HCT116 (cell line): ENCODE measurements at regions not wholly inside any gene's neighbourhood (a gene's known extent, or its start where the extent isn't known, plus 50 kb on each side); places are given as distances from the start of the nearest gene placed in this dataset.

Source experiments
- ATAC-seq: fragments of 200-7000 bp; cut with Tn5 transposase; 2 replicates; pipeline ENCODE4 v1.9.1; 2020; ENCODE audit warnings: mild to moderate bottlenecking, moderate library complexity
- BruUV-seq: library from RNA; stranded (reverse); fragments of 400-500 nt; replicated peaks from 2 replicates; lab custom pipeline; 2021; lab: Mats Ljungman, UMichigan
- CTCF ChIA-PET: fragments of 300-600 bp; sonication (Branson Sonifier 250); formaldehyde crosslinking; loops from one replicate; lab custom pipeline; 2021; ENCODE audit warnings: antibody characterized with exemption; lab: Charles Lee
- POLR2A ChIA-PET: fragments of 300-600, 350-600 bp; sonication (Branson Sonifier 250); formaldehyde crosslinking; loops from one replicate; lab custom pipeline; 2021; ENCODE audit warnings: antibody characterized with exemption; lab: Charles Lee
- RAD21 ChIA-PET, 2 experiments: fragments of 300-600 bp; sonication (Branson Sonifier 250); formaldehyde crosslinking; loops; one replicate each; lab custom pipeline; 2023; ENCODE audit warnings: low total read pairs in 2 of 2; ENCODE audit not compliant: uncharacterized antibody in 2 of 2, unreplicated experiment in 2 of 2, low non-redundant PET in 1 of 2; lab: Charles Lee
- DNase-seq: peaks from one replicate; pipeline ENCODE4 v3.0.0-alpha.2; 2010; ENCODE audit warnings: low read depth, low spot score
- H2AFZ ChIP-seq: fragments of 200-600 bp; shearing (Covaris generic), sonication (generic); 2 replicates; pipeline ENCODE4 v1.6.1; 2017; ENCODE audit warnings: low read depth, mixed run types, mixed read lengths, antibody characterized with exemption, low read length; ENCODE audit not compliant: poor library complexity, severe bottlenecking
- H3K27ac ChIP-seq: 2 replicates; pipeline ENCODE4 v1.5.1; 2012; ENCODE audit warnings: low read depth, low read length
- H3K27me3 ChIP-seq: fragments of 200-600 bp; sonication (generic); 2 replicates; pipeline ENCODE4 v1.6.1; 2016; ENCODE audit warnings: mixed run types, low read length, mixed read lengths; ENCODE audit not compliant: insufficient read depth
- H3K36me3 ChIP-seq, 2 experiments: fragments of 200-500 bp in 1 of 2; fragments of 200-600 bp in 1 of 2; sonication (Bioruptor generic) in 1 of 2; sonication (generic) in 1 of 2; 2 replicates each; pipeline versions ENCODE4 v1.5.1 to v1.6.1; 2014 to 2016; ENCODE audit warnings: low read length in 2 of 2, inconsistent platforms in 1 of 2, mixed read lengths in 1 of 2, mixed run types in 1 of 2; ENCODE audit not compliant: insufficient read depth in 2 of 2, control insufficient read depth in 1 of 2
- H3K4me1 ChIP-seq, 2 experiments: fragments of 200-600 bp in 1 of 2; sonication (generic) in 1 of 2; 2 replicates each; pipeline versions ENCODE4 v1.5.1 to v1.6.1; 2012 to 2017; ENCODE audit warnings: low read length in 2 of 2, inconsistent platforms in 1 of 2, mild to moderate bottlenecking in 1 of 2, mixed read lengths in 1 of 2, mixed run types in 1 of 2, moderate library complexity in 1 of 2; ENCODE audit not compliant: insufficient read depth in 2 of 2, control insufficient read depth in 1 of 2
- H3K4me2 ChIP-seq: fragments of 200-600 bp; sonication (generic); 2 replicates; pipeline ENCODE4 v1.6.1; 2017; ENCODE audit warnings: mixed run types, low read length, mixed read lengths
- H3K4me3 ChIP-seq, 2 experiments: fragments of 200-600 bp in 1 of 2; sonication (generic) in 1 of 2; replicated peaks in 1 of 2; 2 replicates each; pipeline ENCODE4 v1.5.1; 2011 to 2016; ENCODE audit warnings: low read length in 2 of 2, control low read depth in 1 of 2, low read depth in 1 of 2, mild to moderate bottlenecking in 1 of 2, mixed read lengths in 1 of 2, mixed run types in 1 of 2
- H3K79me2 ChIP-seq: fragments of 200-600 bp; sonication (generic); 2 replicates; pipeline ENCODE4 v1.6.1; 2017; ENCODE audit warnings: mild to moderate bottlenecking, mixed run types, low read length, moderate library complexity, mixed read lengths; ENCODE audit not compliant: insufficient read depth
- H3K9ac ChIP-seq: fragments of 200-600 bp; sonication (generic); 2 replicates; pipeline ENCODE4 v1.6.1; 2016; ENCODE audit warnings: low read length, mixed read lengths
- H3K9me2 ChIP-seq: fragments of 200-600 bp; sonication (generic), shearing (Covaris generic); 2 replicates; pipeline ENCODE4 v1.6.1; 2017; ENCODE audit warnings: mixed run types, mild to moderate bottlenecking, moderate library complexity; ENCODE audit not compliant: insufficient read depth
- H3K9me3 ChIP-seq, 2 experiments: fragments of 200-500 bp in 1 of 2; fragments of 200-600 bp in 1 of 2; sonication (Bioruptor generic) in 1 of 2; sonication (generic) in 1 of 2; 2 replicates each; pipeline ENCODE4 v1.6.1; 2014 to 2017; ENCODE audit warnings: low read length in 2 of 2, mixed read lengths in 2 of 2, inconsistent platforms in 1 of 2, low read depth in 1 of 2, mild to moderate bottlenecking in 1 of 2, mixed run types in 1 of 2, moderate library complexity in 1 of 2; ENCODE audit not compliant: control insufficient read depth in 1 of 2, insufficient read depth in 1 of 2
- H4K20me1 ChIP-seq: fragments of 200-600 bp; sonication (generic), shearing (Covaris generic); 2 replicates; pipeline ENCODE4 v1.6.1; 2017; ENCODE audit warnings: mixed run types, mild to moderate bottlenecking, moderate library complexity; ENCODE audit not compliant: insufficient read depth
- CBX3 ChIP-seq: IDR thresholded peaks from 2 replicates; pipeline ENCODE4 v1.6.1; 2012; ENCODE audit warnings: low read depth
- CEBPB ChIP-seq: IDR thresholded peaks from 2 replicates; pipeline ENCODE4 v1.6.1; 2012; ENCODE audit warnings: low read depth
- EGR1 ChIP-seq: IDR thresholded peaks from 2 replicates; pipeline ENCODE4 v1.6.1; 2012; ENCODE audit warnings: low read depth
- ELF1 ChIP-seq: IDR thresholded peaks from 2 replicates; pipeline ENCODE4 v1.6.1; 2012; ENCODE audit warnings: low read depth, borderline replicate concordance
- EZH2 ChIP-seq: fragments of 200-600 bp; sonication (generic); IDR thresholded peaks from 2 replicates; pipeline ENCODE4 v1.6.1; 2017; ENCODE audit warnings: antibody characterized with exemption, mixed run types
- FOSL1 ChIP-seq: IDR thresholded peaks from 2 replicates; pipeline ENCODE4 v1.6.1; 2012; ENCODE audit warnings: low read depth
- POLR2A ChIP-seq: IDR thresholded peaks from 2 replicates; pipeline ENCODE4 v1.7.0; 2011; ENCODE audit warnings: borderline replicate concordance; ENCODE audit not compliant: insufficient read depth, insufficient read length; ENCODE audit errors: extremely low read depth
- POLR2AphosphoS5 ChIP-seq: IDR thresholded peaks from 2 replicates; pipeline ENCODE4 v1.6.1; 2011; ENCODE audit warnings: mild to moderate bottlenecking, low read depth, low read length, moderate library complexity
- RAD21 ChIP-seq: IDR thresholded peaks from 2 replicates; pipeline ENCODE4 v1.6.1; 2012; ENCODE audit warnings: low read depth, mild to moderate bottlenecking
- SIN3A ChIP-seq: IDR thresholded peaks from 2 replicates; pipeline ENCODE4 v1.6.1; 2012; ENCODE audit warnings: low read depth
- SP1 ChIP-seq: IDR thresholded peaks from 2 replicates; pipeline ENCODE4 v1.6.1; 2012; ENCODE audit warnings: low read depth
- SRF ChIP-seq: IDR thresholded peaks from 2 replicates; pipeline ENCODE4 v1.6.1; 2012; ENCODE audit warnings: low read depth
- TCF7L2 ChIP-seq: IDR thresholded peaks from 2 replicates; pipeline ENCODE4 v1.7.0; 2011; ENCODE audit warnings: borderline replicate concordance, inconsistent platforms; ENCODE audit not compliant: insufficient read depth, insufficient read length; ENCODE audit errors: extremely low read depth
- YY1 ChIP-seq: IDR thresholded peaks from 2 replicates; pipeline ENCODE4 v1.6.1; 2011; ENCODE audit warnings: low read length, low read depth, moderate library complexity, mild to moderate bottlenecking; ENCODE audit not compliant: insufficient replicate concordance; ENCODE audit errors: extremely low read depth
- ZFX ChIP-seq: fragments of 450-650 bp; IDR thresholded peaks from 2 replicates; pipeline ENCODE4 v1.6.1; 2017
- ZNF274 ChIP-seq: fragments of 200-500 bp; sonication (Bioruptor generic); IDR thresholded peaks from 2 replicates; pipeline ENCODE4 v1.6.1; 2014; ENCODE audit warnings: mild to moderate bottlenecking, low read depth, low read length, inconsistent platforms
- intact Hi-C: fragments of 100-400 bp; cut with micrococcal nuclease; formaldehyde crosslinking; loops from 2 replicates; pipeline ENCODE4 v1.10.0; 2022
- TF ChIP-seq, protein P1 (sequence below): IDR thresholded peaks from 2 replicates; pipeline ENCODE4 v1.6.1; 2012
- TF ChIP-seq, protein P2 (sequence below): IDR thresholded peaks from 2 replicates; pipeline ENCODE4 v1.6.1; 2011; ENCODE audit warnings: mild to moderate bottlenecking, low read length, moderate library complexity; ENCODE audit not compliant: insufficient replicate concordance; ENCODE audit errors: extremely low read depth
- TF ChIP-seq, protein P3 (sequence below): IDR thresholded peaks from 2 replicates; pipeline ENCODE4 v1.6.1; 2012

DNA sequence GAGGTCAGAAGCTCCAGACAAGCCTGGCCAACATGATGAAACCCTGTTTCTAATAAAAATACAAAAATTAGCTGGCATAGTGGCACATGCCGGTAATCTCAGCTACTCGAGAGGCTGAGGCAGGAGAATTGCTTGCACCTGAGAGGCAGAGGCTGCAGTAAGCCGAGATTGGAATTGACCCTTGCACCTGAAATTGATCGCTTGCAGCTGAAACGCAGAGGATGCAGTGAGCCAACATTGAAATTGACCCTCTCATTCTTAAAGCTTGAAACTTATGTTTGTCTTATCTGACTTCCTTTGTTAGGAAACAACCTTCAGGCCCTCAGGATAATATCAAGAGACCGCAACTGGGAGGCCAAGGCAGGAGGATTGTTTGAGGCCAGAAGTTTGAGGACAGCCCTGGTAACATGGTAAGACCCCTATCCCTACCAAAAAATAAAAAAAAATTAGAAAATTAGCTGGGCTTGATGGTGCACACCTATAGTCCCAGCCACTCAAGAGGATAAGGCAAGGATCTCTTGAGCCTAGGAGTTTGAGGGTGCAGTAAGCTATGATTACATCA is 376.6 kb upstream of the XYLT1 start:
- TF ChIP-seq TCF7L2 (no peak), SRF (no peak), SIN3A (no peak), RAD21 (no peak), EGR1 (no peak), POLR2AphosphoS5 (no peak), ELF1 (no peak), ZFX (no peak), CEBPB (no peak), SP1 (no peak), CBX3 (no peak), ZNF274 (no peak), FOSL1 (no peak), YY1 (no peak), POLR2A (no peak), EZH2 (no peak)
- TF ChIP-seq, protein P1, sequence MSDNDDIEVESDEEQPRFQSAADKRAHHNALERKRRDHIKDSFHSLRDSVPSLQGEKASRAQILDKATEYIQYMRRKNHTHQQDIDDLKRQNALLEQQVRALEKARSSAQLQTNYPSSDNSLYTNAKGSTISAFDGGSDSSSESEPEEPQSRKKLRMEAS: no peak
- TF ChIP-seq, protein P2, sequence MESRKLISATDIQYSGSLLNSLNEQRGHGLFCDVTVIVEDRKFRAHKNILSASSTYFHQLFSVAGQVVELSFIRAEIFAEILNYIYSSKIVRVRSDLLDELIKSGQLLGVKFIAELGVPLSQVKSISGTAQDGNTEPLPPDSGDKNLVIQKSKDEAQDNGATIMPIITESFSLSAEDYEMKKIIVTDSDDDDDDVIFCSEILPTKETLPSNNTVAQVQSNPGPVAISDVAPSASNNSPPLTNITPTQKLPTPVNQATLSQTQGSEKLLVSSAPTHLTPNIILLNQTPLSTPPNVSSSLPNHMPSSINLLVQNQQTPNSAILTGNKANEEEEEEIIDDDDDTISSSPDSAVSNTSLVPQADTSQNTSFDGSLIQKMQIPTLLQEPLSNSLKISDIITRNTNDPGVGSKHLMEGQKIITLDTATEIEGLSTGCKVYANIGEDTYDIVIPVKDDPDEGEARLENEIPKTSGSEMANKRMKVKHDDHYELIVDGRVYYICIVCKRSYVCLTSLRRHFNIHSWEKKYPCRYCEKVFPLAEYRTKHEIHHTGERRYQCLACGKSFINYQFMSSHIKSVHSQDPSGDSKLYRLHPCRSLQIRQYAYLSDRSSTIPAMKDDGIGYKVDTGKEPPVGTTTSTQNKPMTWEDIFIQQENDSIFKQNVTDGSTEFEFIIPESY: no peak
- TF ChIP-seq, protein P3, sequence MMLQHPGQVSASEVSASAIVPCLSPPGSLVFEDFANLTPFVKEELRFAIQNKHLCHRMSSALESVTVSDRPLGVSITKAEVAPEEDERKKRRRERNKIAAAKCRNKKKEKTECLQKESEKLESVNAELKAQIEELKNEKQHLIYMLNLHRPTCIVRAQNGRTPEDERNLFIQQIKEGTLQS: no peak
- H3K4me3 ChIP-seq: no peak overlapping the region
- ChIA-PET POLR2A (no interaction called here), RAD21 (no interaction called here), CTCF (no interaction called here)
- no peak overlapping the region for H3K4me2 ChIP-seq
- intact Hi-C loops: no loop called here
- peaks cover 38% of the 10 kb centered on the region for H3K27me3 ChIP-seq
- ATAC-seq (no peak), DNase-seq (no peak)
- no peak overlapping the region for H3K27ac ChIP-seq
- H4K20me1 ChIP-seq: no peaks in the 10 kb centered on the region
- no peaks in the 10 kb centered on the region for H3K4me1 ChIP-seq
- no peak overlapping the region for H2AFZ ChIP-seq
- BruUV-seq: no TSS peak
- H3K9me3 ChIP-seq: no peaks in the 10 kb centered on the region
- no peak overlapping the region for H3K9ac ChIP-seq
- no peaks in the 10 kb centered on the region for H3K79me2 ChIP-seq
- H3K9me2 ChIP-seq: no peaks in the 10 kb centered on the region
- no peaks in the 10 kb centered on the region for H3K36me3 ChIP-seq
